ENCODE measurements at regions not wholly inside any gene's neighbourhood (a gene's known extent, or its start where the extent isn't known, plus 50 kb on each side); places are given as distances from the start of the nearest gene placed in this dataset.

DNA sequence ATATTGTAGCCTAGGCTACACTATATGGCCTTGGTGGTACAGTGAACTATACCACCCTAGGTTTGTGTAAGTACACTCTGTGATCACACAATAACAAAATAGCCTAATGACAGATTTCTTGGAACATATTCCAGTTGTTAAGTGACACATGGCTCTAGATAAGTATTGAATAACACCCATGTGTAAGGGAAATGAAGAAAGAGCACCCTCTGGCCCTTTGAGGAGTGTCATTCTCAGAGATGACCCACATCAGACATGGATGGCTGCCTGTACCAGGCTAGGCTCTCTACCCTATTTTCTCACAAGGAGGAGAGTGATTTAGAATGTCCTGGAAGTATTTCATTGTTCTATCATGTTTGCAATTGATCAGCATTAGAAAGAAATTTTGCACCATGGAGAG, 61.7 kb downstream of the HAND2 start:
- no peak for TF ChIP-seq CTCF (IDR thresholded peaks at IDR 0.05)
- no peak for TF ChIP-seq EP300 (IDR thresholded peaks at IDR 0.05)
- no peak for TF ChIP-seq POLR2A (IDR thresholded peaks at IDR 0.05)
